ENCODE measurements at regions not wholly inside any gene's neighbourhood (a gene's known extent, or its start where the extent isn't known, plus 50 kb on each side); places are given as distances from the start of the nearest gene placed in this dataset.
A peak's percentile ranks its signal among the peaks of the same experiment; 100 is the strongest.
"Not testable (repeated sequence)": the region's sequence is repeated elsewhere in the genome, so short reads cannot be mapped to it uniquely, and the experiment has no call there.

- no peaks in the 10 kb centered on the region for H3K27me3 ChIP-seq
- H3K36me3 ChIP-seq, result no peaks in the 10 kb centered on the region
- H3K4me3 ChIP-seq, result no peak overlapping the region
- H3K9me3 ChIP-seq, result no peaks in the 10 kb centered on the region
- DNase-seq, result no peak
Measured at GRCh38 chr12:46711756-46712155, 114.0 kb downstream of the SLC38A4 start.

- DNase-seq, result no peak
- Histone ChIP-seq H3K27me3 (no peaks in the 10 kb centered on the region), H3K9me3 (no peaks in the 10 kb centered on the region), H3K36me3 (no peaks in the 10 kb centered on the region), H3K4me3 (no peak overlapping the region)
Measured at GRCh38 chr12:46710125-46710743, 115.6 kb downstream of the SLC38A4 start.

GRCh38 chr12:46702581-46703344 lies 123.0 kb downstream of the SLC38A4 start:
- H3K27me3 ChIP-seq, result no peaks in the 10 kb centered on the region
- no peaks in the 10 kb centered on the region for H3K36me3 ChIP-seq
- H3K9me3 ChIP-seq, result peaks cover 3% of the 10 kb centered on the region
- no peak overlapping the region for H3K4me3 ChIP-seq
- peak; percentile 18 for DNase-seq

- Histone ChIP-seq H3K36me3 (no peaks in the 10 kb centered on the region), H3K27me3 (no peaks in the 10 kb centered on the region), H3K4me3 (no peak overlapping the region), H3K9me3 (peaks cover 7% of the 10 kb centered on the region)
- no peak for DNase-seq
Measured at GRCh38 chr12:46701356-46701755, 124.4 kb downstream of the SLC38A4 start.

GRCh38 chr12:46699986-46700385 lies 125.8 kb downstream of the SLC38A4 start:
- Histone ChIP-seq H3K27me3 (no peaks in the 10 kb centered on the region), H3K4me3 (no peak overlapping the region), H3K36me3 (no peaks in the 10 kb centered on the region), H3K9me3 (peaks cover 7% of the 10 kb centered on the region)
- no peak for DNase-seq

- no peak for DNase-seq
- Histone ChIP-seq H3K4me3 (no peak overlapping the region), H3K27me3 (no peaks in the 10 kb centered on the region), H3K9me3 (peaks cover 7% of the 10 kb centered on the region), H3K36me3 (no peaks in the 10 kb centered on the region)
Measured at GRCh38 chr12:46698003-46698402, 127.8 kb downstream of the SLC38A4 start.

GRCh38 chr12:46693518-46693917 lies 132.3 kb downstream of the SLC38A4 start:
- Histone ChIP-seq H3K36me3 (no peaks in the 10 kb centered on the region), H3K4me3 (no peak overlapping the region), H3K9me3 (peaks cover 9% of the 10 kb centered on the region), H3K27me3 (no peaks in the 10 kb centered on the region)
- DNase-seq, result no peak

GRCh38 chr12:46693034-46693433 lies 132.8 kb downstream of the SLC38A4 start:
- no peak overlapping the region for H3K4me3 ChIP-seq
- DNase-seq, result no peak
- H3K27me3 ChIP-seq, result no peaks in the 10 kb centered on the region
- H3K36me3 ChIP-seq, result no peaks in the 10 kb centered on the region
- H3K9me3 ChIP-seq, result peaks cover 8% of the 10 kb centered on the region

GRCh38 chr12:46692606-46693005 lies 133.2 kb downstream of the SLC38A4 start:
- peaks cover 5% of the 10 kb centered on the region; the same call in 1 of the 2 replicates for H3K9me3 ChIP-seq
- DNase-seq, result no peak
- no peaks in the 10 kb centered on the region for H3K27me3 ChIP-seq
- H3K4me3 ChIP-seq, result no peak overlapping the region
- H3K36me3 ChIP-seq, result no peaks in the 10 kb centered on the region

- no peak for DNase-seq
- Histone ChIP-seq H3K4me3 (no peak overlapping the region), H3K27me3 (no peaks in the 10 kb centered on the region), H3K9me3 (peaks cover 5% of the 10 kb centered on the region), H3K36me3 (no peaks in the 10 kb centered on the region)
Measured at GRCh38 chr12:46686267-46686942, 139.4 kb downstream of the SLC38A4 start.

- H3K36me3 ChIP-seq, H3K27me3 ChIP-seq, H3K9me3 ChIP-seq, H3K4me3 ChIP-seq, DNase-seq: not testable (repeated sequence)
Measured at GRCh38 chr12:46684243-46684642, 141.6 kb downstream of the SLC38A4 start.

- Histone ChIP-seq H3K4me3 (no peak overlapping the region), H3K36me3 (no peaks in the 10 kb centered on the region; the same call in 1 of the 2 replicates), H3K27me3 (no peaks in the 10 kb centered on the region), H3K9me3 (peaks cover 3% of the 10 kb centered on the region)
- DNase-seq, result no peak
Measured at GRCh38 chr12:46682148-46682547, 143.6 kb downstream of the SLC38A4 start.

- DNase-seq, result no peak
- H3K27me3 ChIP-seq, result no peaks in the 10 kb centered on the region
- H3K36me3 ChIP-seq, result no peaks in the 10 kb centered on the region; the same call in 1 of the 2 replicates
- H3K9me3 ChIP-seq, result peaks cover 3% of the 10 kb centered on the region
- no peak overlapping the region for H3K4me3 ChIP-seq
Measured at GRCh38 chr12:46680506-46680905, 145.3 kb downstream of the SLC38A4 start.

- DNase-seq, result no peak
- Histone ChIP-seq H3K36me3 (no peaks in the 10 kb centered on the region; the same call in 1 of the 2 replicates), H3K4me3 (no peak overlapping the region), H3K27me3 (no peaks in the 10 kb centered on the region), H3K9me3 (peaks cover 3% of the 10 kb centered on the region)
Measured at GRCh38 chr12:46679754-46680153, 146.0 kb downstream of the SLC38A4 start.

- Histone ChIP-seq H3K36me3 (no peaks in the 10 kb centered on the region; the same call in 1 of the 2 replicates), H3K4me3 (no peak overlapping the region), H3K27me3 (no peaks in the 10 kb centered on the region), H3K9me3 (no peaks in the 10 kb centered on the region)
- no peak for DNase-seq
Measured at GRCh38 chr12:46678426-46678825, 147.4 kb downstream of the SLC38A4 start.

GRCh38 chr12:46677749-46678148 lies 148.0 kb downstream of the SLC38A4 start:
- no peak overlapping the region for H3K4me3 ChIP-seq
- no peaks in the 10 kb centered on the region for H3K27me3 ChIP-seq
- DNase-seq, result no peak
- no peaks in the 10 kb centered on the region; the same call in 1 of the 2 replicates for H3K9me3 ChIP-seq
- H3K36me3 ChIP-seq, result no peaks in the 10 kb centered on the region; the same call in 1 of the 2 replicates

GRCh38 chr12:46676797-46677520 lies 148.8 kb downstream of the SLC38A4 start:
- Histone ChIP-seq H3K27me3 (no peaks in the 10 kb centered on the region), H3K4me3 (no peak overlapping the region), H3K9me3 (no peaks in the 10 kb centered on the region; the same call in 1 of the 2 replicates), H3K36me3 (no peaks in the 10 kb centered on the region; the same call in 1 of the 2 replicates)
- DNase-seq, result peak; percentile 50

All from MG63 (cell line).